ENCODE measurements at regions not wholly inside any gene's neighbourhood (a gene's known extent, or its start where the extent isn't known, plus 50 kb on each side); places are given as distances from the start of the nearest gene placed in this dataset.

GRCh38 chr2:7363906-7364305 is 446.7 kb downstream of the RNF144A start:
- TF ChIP-seq CTCF (IDR thresholded peaks at IDR 0.05; ENCODE audit: poor library complexity, severe bottlenecking) = peak; percentile 36
- TF ChIP-seq EP300 (conservative IDR thresholded peaks at IDR 0.05; ENCODE audit: poor library complexity, severe bottlenecking) = no peak
- peak; percentile 34 for TF ChIP-seq RAD21 (conservative IDR thresholded peaks at IDR 0.05)
- peak; percentile 41 for TF ChIP-seq SMC3 (conservative IDR thresholded peaks at IDR 0.05; ENCODE audit: poor library complexity)
- no peak for TF ChIP-seq POLR2AphosphoS5 (IDR thresholded peaks at IDR 0.05)
- TF ChIP-seq MXI1 (conservative IDR thresholded peaks at IDR 0.05; ENCODE audit: poor library complexity, severe bottlenecking) = no peak
- TF ChIP-seq EZH2 (IDR thresholded peaks at IDR 0.05; ENCODE audit: borderline replicate concordance, insufficient read depth, low read length, poor library complexity, severe bottlenecking) = no peak
- TF ChIP-seq TAF1 (IDR thresholded peaks at IDR 0.05; ENCODE audit: low read depth) = no peak

All from neural cell (in vitro differentiated cells).